Middle frontal gyrus (tissue), 1 donor: ENCODE measurements at regions not wholly inside any gene's neighbourhood (a gene's known extent, or its start where the extent isn't known, plus 50 kb on each side); places are given as distances from the start of the nearest gene placed in this dataset.
"Not testable (repeated sequence)": the region's sequence is repeated elsewhere in the genome, so short reads cannot be mapped to it uniquely, and the experiment has no call there.

ENCODE experiments used
- DNase-seq: peaks from one replicate; pipeline ENCODE4 v3.0.0-alpha.2; 2015; ENCODE audit warnings: low spot score; ENCODE audit errors: extremely low spot score

DNA sequence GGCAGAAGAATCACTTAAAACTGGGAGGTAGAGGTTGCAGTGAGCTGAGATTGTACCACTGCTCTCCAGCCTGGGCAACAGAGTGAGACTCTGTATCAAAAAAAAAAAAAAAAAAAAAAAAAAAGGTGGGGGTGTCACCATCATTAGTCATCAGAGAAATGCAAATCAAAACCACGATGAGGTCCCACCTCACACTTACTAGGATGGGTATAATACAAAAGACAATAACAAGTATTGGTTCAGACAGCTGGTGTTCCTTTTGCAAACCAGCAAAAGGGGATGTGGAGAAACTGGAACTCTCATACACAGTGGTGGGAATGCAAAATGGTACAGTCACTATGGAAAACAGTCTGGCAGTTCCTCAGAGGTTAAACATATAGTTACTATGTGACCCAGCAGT is 78.7 kb upstream of the TSC22D2 start:
- no peak for DNase-seq

DNA sequence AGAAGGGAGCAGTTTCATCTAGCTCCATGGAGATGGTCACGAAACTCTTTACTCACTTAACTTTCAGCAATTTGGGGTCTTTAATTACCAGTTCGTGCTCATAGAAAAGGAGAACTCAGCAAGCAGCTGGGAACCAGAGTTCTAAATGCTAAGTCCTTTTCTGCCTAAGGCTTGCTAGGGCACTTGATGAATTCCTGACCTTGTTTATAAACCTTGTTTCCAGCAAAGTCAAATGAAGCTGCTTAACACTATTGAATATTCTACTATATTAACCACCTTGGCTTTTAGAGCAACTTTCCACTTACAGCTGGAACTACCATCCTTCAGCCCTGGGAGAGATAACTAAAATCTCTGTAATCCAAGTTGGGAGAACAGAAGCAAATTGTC is 79.5 kb upstream of the TSC22D2 start:
- DNase-seq = no peak

DNA sequence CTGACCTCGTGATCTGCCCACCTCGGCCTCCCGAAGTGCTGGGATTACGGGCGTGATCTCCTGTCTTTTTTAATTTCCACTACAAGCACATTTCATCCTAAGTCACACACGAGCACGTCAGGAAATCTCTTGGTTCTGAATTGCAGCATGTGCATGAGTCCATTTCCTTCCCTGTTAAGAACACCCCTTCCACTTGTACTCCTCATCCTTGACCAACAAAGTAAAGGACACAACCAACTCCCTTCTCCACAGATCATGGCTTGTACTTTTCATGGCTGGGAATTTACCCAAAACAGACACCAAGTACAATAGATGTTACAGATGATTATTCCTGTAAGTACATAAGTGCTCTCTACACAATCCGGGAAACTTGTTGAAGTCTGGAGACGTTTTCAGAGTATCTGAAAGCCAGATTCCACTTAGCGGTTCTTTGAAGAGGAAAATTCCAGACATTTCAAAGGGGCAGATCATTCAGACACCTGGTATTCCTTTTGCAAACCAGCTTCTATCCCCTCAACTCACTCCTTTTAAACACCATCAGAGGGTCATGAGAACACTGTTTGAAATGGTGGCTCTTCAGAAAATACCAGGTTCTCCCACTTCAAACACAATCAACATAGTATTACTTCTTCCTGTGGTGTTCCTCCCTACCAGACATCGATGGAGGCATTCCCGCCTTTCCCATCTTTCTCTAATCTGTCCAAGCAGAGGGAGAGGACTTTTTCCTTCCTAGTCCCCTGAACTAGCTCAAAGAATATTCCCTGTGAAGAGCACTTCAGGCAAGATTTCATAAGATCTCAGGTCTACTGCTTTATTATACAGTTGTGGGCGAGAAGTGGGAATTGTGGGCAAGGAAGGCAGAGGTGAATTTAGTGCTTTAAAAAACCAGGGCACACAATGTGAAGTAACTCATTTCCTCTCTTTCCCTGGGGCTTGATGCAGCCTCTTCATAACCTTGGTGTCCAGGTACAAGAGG is 80.1 kb upstream of the TSC22D2 start:
- no peak for DNase-seq

DNA sequence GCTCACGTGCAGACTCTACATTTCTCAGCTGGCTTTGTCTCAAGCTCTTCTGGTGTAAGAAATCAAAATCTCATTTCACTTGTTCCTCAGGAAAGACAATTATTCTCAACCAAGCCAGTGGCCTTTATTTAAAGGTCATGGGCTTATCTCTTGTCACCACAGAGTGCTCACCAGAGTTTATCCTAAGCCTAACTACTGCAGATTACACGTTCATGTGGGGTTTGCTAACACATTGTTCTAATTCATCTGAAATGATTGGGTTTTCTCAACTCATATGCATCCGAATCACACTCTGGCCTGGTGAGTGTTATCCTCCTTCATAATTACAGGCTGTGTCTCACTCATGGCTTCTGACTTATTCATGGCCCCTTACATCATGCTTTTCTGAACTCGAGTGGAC is 83.3 kb upstream of the TSC22D2 start:
- DNase-seq = no peak

DNA sequence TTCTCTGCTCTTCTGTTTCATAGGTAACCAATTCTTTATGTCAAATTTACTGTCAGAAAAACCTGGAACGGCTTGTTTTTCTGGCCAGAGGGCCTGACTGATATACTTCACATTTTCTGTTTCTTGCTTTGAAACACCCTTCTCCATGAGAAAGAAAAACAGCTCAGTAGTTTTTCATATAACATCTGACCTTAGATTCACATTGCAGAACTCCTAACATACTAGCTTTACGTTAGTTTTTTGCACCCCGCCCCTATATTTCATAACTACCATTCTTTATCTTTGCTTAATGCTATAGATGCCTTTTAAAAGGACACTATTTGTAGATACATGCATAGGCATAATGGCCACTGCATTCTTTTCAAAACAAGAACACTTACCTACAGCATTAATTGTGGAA is 83.9 kb upstream of the TSC22D2 start:
- no peak for DNase-seq

DNA sequence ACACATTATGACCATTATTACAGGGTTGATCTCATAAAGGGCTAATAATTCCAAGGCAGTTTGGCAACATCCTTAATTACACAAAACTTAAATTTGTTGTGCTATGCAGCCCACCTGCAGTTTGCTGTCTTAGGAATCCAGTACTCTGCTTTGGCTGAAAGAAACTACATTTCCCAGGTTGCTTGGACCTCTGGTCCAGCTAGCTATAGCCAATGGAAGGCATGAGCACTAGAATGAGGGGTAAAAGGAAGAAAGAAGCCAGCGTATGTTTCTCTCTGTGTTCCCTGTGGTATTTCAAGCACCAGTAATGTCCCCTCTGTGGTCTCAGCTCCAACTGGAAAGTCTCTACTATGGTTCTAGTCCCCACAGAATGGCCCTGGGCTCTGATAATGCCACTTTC is 84.3 kb upstream of the TSC22D2 start:
- no peak for DNase-seq

DNA sequence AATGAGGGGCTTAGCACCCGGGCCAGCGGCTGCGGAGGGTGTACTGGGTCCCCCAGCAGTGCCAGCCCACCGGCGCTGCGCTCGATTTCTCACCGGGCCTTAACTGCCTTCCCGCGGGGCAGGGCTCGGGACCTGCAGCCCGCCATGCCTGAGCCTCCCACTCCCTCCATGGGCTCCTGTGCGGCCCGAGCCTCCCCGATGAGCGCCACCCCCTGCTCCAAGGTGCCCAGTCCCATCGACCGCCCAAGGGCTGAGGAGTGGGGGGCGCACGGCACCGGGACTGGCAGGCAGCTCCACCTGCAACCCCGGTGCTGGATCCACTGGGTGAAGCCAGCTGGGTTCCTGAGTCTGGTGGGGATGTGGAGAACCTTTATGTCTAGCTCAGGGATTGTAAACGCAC is 85.0 kb upstream of the TSC22D2 start:
- not testable (repeated sequence) for DNase-seq

DNA sequence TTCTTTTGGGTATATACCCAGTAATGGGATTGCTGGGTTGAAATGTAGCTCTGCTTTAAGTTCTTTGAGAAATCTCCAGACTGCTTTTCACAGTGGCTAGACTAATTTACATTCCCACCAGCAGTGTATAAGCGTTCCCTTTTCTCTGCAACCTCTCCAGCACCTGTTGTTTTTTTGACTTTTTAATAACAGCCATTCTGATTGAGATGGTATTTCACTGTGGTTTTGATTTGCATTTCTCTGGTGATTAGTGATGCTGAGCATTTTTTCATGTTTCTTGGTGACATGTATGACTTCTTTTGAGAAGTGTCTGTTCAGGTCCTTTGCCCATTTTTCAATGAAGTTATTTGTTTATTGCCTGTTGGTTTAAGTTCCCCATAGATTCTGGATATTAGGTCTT is 87.1 kb upstream of the TSC22D2 start:
- DNase-seq = not testable (repeated sequence)

DNA sequence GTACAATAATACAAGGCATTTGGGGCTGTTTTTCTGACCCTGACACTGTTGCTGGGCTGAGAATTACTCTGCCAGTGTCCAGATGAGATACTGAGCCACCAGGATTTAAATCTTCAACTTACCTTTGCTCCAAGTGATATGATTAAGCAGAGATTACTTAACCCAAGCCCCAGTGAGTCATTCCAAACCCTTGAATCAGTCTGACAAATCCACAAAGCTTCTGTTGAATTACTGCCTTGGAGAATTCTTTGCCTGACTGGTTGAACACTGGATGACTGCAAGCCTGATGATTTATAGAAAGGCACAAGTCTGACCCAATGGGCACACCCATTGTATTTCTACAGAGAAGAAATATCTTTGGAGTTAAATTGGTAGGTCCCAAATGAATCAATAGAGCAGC is 88.2 kb upstream of the TSC22D2 start:
- DNase-seq = no peak

DNA sequence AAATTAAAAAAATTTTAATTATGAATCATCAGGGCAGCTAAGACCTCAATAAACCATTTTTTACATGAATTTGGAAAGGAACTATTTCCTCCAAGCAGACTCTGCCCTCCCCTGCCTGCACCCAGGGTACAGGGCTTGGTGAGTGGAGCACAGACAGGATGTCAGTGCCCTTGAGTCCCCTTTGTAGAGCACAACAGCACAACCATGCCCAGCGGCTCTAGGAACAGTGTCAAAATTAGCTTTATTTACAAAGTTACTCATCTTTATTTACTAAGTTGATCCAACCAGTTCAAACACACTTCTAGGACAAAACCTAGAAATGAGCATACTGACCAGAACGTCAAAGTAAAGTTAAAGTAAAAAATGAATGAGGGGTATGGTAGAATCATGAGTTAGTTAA is 90.6 kb upstream of the TSC22D2 start:
- DNase-seq = no peak

DNA sequence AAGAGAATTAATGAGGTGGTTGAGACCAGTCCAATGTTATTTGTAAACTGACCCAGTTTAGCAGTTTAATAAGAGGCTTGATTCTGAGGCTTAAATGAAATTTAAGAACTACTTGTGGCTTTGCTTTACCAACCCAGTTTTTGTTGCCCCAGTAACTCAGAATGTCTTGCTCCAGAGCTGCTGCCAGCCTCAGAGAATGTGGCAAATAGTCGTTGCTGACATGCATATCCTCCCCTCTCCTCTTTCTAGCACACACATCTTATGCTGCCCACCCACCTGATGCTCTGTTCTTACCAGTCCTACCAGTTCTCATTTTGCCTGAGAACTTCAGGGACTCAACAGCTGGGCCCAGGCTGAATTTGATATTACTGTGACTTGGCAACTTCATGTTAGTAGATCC is 92.4 kb upstream of the TSC22D2 start:
- DNase-seq = no peak

DNA sequence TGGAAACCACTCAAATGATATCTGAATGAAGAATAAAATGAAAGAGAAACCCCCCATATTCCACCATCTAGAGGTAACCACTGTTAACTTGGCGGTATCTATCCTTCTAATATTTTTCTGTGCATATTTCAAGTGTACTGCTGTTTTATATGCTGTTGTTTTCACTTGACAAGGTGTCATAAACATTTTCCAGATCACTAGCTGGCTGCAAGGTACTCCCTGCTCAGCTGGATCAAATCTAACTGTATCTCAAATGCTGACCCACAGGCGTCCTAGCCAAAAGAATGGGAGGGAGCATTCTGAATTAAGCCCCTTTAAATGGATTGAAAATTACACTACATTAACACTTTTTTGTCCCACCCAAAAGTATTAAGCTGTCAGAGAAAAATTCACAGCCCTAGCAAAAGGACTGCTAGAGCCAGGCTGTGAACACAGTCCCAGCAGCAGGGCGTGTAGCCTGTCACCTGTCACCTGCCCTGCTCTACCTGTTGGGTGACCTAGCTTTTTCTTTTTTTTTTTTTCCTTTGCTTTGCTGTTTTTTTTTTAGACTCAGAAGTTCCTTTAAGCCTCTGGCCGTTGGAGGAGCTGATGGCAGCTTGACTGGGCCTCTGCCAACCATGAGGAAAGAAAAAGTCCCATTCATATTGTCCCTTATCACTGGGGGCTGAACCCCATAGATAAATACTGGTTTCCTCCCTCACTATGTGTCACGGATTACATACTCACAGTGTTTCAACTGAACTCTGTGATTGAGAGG is 93.7 kb upstream of the TSC22D2 start:
- DNase-seq = no peak

DNA sequence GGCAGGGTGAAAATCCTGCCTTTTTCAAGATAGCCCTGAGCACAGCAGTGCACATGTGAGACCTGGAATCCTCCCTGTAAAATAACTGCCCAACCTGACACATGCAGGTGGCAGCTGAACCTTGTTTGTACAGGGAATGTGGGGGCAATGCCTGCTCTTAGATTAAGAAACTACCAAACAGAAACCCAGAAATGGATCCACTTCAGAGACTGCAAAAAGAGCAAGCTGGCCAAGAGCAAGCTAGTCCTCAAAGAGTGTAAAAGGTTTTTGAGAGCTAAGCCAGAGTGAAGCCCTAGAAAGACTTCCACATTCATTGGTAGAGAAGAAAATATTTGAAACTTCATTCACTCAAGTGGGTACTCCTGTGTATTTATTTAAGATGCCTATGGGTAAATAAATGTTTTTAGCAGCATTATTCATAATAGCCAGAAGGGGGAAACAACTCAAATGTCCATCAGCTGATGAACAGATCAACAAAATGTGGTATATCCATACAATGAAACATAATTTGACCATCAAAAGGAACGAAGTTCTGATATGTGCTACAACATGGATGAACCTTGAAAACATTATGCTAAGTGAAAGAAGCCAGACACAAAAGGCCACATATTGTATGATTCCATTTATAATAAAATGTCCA is 96.0 kb upstream of the TSC22D2 start:
- DNase-seq = no peak

DNA sequence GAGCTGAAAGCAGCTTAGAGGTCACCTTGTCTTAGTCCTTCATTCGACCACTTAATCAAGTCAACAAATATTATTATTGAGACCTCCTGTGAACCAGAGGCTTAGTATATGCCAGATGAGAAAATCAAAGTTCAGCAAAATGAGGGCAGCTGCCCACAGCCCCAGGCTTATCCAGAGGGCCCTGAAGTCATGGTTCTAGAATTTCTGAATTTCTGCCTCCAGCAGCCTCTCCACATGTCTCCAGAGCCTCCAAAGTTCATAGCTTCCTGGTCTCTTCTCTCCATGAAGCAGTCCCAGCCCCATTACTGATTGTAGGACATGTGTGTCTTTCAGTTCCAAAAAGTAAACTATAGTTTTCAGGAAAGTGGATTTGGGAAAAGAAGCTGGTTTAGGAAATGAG is 96.9 kb upstream of the TSC22D2 start:
- DNase-seq = no peak

DNA sequence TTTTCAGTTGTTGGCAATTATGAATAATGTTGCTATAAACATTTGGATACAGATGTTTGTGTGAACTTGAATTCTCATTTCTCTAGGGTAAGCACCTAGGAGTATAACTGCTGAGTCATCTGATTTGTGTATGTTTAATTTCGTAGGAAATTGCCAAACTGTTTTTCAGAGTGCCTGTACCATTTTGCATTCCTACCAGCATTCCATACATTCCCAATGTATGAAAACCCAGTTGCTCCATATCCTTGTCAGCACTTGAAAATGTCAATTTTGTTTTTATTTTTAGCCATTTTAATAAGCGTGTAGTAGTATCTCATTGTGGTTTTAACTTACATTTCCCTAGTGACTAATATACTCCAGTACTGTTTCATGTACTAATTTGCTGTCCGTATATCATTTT is 98.5 kb upstream of the TSC22D2 start:
- no peak for DNase-seq

DNA sequence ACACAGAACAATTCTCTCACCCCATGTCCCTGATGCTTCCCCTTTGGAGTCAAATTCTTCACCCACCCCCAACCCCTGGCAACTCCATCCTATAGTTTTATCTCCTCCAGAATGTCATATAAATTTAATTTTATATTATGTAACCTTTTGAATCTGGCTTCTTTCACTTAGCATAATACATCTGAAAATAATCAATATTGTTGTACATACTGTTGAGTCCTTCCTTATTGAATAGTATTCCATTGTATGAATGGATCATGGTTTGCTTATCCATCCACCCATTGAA is 98.9 kb upstream of the TSC22D2 start:
- no peak for DNase-seq

DNA sequence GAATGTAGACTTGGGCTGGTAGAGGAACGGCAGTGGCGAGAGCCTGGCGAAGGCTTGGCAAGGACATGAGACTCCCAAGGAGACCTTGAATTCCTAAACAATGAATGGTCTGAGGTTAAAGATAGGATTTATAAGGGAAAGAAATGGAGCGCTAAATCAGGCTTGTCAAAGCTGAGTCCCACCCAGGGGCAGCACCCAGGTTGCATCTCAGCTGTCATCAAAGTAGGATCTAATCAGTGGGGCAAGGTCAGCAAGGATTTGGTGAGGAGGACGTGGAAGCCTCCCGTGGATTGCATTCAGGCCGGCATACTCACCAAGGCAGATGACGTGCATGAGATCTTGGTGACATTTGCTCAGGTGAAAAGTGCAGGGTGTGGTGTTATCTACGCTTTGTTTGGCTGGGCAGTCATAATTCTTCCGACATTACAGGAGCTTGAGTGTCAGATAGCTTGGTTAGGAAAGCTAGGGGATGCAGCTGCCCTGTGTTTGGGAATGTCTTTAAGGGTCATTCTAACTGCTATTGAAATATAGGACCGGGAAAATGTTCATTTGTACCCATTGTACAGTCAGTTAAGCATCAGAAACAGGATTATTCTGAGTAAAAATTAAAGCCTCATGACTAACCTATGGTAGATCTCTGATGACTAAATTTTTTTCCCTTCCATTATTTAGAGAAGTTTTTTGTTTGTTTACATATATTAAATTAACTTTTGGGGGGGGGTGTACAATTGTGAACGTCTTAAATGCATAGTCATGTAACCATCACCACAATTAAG is 99.4 kb upstream of the TSC22D2 start:
- no peak for DNase-seq

DNA sequence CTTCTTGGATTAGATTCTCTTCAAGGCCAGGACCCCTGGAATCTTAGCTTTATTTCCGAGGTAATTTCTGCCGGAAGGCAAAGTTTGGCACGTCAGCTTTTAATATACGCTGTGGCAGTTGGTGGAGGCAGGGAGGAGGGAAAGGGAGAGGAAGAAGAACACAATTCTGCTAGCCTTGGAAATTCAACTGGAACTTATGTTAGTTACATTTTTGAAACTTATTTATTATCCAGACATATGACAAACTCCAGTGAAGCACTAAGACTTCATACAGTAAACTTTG is 100.1 kb upstream of the TSC22D2 start:
- DNase-seq = no peak

DNA sequence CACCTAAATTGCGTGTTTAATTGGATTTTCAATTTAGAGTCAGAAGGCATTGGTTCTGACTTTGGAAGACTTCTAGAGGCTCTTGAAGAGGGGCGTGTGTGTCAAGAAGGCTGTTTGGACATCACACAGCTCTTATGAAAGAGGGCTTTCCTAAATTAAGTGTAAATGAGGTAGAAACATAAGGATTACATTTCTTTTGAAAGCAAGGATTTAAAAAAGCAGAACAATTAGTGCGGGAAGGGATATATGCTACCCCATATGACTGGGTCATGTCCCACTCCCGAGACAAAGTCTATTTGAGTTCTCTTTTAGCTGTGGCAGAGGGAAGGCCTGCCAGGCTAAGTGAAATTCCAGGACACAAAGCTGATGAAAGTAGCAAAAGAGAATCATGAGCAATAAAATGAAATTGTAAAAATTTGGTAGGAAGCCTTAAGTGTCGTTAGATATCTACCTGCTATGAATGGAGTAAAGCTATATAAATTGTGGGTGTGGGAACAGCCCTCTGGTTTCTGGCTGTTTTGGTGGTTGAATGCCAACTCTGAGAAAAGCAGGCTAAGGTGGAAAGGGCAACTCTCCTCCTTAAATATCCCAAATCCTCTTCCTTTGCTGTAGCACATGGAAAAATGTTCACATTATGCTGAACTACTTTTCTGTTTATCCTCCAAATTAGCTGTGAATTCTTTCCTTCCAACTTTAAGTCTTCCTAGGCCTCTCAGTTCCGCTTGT is 100.6 kb upstream of the TSC22D2 start:
- no peak for DNase-seq

DNA sequence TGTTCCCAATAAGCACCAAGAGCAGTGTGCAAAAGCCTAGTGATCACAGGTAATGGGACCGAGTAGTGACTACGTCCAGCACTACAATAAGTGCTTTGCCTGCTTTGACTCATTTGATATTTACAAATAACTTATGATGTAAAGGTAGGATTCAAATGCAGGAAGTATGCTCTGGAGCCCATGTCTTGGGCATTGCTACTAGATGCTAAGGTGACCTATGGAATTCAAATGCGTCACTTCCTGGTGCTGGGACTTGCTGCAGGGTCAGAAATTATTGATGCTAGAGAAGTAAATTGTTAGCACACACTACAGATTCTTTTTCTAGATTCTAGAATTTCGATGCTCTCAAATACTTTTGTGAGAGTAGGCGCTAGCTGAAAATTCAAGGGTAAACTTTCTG is 101.2 kb upstream of the TSC22D2 start:
- no peak for DNase-seq

DNA sequence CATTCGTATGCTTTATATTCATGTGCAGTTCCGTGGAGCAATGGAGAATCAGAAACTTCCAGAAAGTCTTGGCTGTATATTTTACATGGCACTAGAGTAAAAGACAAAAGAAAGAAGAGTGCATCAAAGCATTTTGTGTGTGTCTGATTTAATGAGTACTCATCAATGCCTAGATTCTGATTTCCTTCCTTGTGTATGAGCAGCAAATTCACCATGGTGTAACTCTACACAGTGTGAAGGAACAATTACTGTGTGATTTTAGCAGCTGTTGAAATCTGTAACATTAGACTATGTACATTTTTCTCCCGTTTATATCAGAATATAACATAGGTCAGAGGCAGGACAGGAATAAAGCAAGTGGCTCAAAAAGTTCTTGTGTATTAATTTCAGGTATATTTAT is 102.0 kb upstream of the TSC22D2 start:
- no peak for DNase-seq
